ENCODE measurements at regions not wholly inside any gene's neighbourhood (a gene's known extent, or its start where the extent isn't known, plus 50 kb on each side); places are given as distances from the start of the nearest gene placed in this dataset.

DNA sequence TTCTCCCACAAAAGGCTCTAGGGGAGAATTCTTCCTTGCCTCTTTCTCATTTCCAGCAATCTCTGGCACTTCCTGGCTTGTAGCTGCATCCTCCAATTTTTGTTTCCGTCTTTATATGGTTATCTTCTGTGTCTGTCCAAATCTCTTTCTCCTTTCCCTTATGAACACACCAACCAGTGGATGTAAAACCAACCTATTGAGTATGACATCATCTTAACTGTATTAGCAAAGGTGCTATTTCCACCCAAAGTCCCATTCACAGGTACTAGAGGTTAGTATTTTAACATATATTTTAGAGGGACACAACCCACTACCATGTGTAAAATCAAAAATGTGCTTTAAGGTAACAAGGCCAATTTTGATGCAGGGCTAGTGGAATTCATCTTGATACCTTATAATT is 129.0 kb downstream of the RAP2A start:
- Mint-ChIP-seq H3K4me1 (no peaks in the 10 kb centered on the region), H3K27ac (no peak overlapping the region), H3K4me3 (no peak overlapping the region), H3K36me3 (no peaks in the 10 kb centered on the region), H3K27me3 (peaks cover 8% of the 10 kb centered on the region), H3K9me3 (peaks cover 0 to 5% (median 0%) of the 10 kb centered on the region in 7 donors)
- Histone ChIP-seq H3K4me1 (ENCODE audit: control insufficient read depth, insufficient read depth, low read length, poor library complexity, severe bottlenecking) (no peaks in the 10 kb centered on the region), H3K9me3 (ENCODE audit: control insufficient read depth in 2 of 2, low read length in 2 of 2) (no peaks in the 10 kb centered on the region), H3K27me3 (ENCODE audit: control insufficient read depth, insufficient read depth, low read length) (no peaks in the 10 kb centered on the region), H3K4me3 (ENCODE audit: low read depth, low read length) (no peak overlapping the region), H3K27ac (ENCODE audit: insufficient read depth, low read length, poor library complexity, severe bottlenecking) (no peak overlapping the region), H3K36me3 (ENCODE audit: control insufficient read depth, insufficient read depth, low read length) (no peaks in the 10 kb centered on the region)
- DNase-seq (no peak), ATAC-seq (ENCODE audit: low read depth in 2 of 2) (no peak)

DNA sequence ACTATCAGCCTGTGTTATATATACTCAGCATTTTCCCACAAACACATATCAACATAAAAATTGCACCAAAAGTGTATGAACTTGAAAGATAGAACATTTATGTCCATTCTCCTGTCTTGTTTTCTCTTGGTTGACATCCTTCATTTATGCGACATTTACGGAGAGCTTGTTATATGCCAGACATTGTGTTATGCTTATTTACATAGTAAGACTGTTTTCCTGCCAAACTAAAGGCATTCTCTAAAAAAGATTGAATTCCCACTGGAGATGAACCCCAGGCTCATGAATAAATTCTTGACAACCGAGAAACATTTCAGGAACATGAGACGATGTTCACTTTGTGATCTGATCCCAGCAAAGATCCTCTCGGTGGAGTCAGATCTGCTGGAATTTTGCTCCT is 131.0 kb downstream of the RAP2A start:
- Mint-ChIP-seq H3K36me3 (no peaks in the 10 kb centered on the region), H3K4me1 (no peaks in the 10 kb centered on the region), H3K4me3 (no peak overlapping the region), H3K27me3 (peaks cover 15% of the 10 kb centered on the region), H3K27ac (no peak overlapping the region), H3K9me3 (peaks cover 0 to 1% (median 0%) of the 10 kb centered on the region in 7 donors)
- ATAC-seq (ENCODE audit: low read depth in 2 of 2) (no peak), DNase-seq (no peak)
- H3K27me3 ChIP-seq (ENCODE audit: control insufficient read depth, insufficient read depth, low read length) = no peaks in the 10 kb centered on the region
- no peak overlapping the region for H3K27ac ChIP-seq (ENCODE audit: insufficient read depth, low read length, poor library complexity, severe bottlenecking)
- no peak overlapping the region for H3K4me3 ChIP-seq (ENCODE audit: low read depth, low read length)
- H3K4me1 ChIP-seq (ENCODE audit: control insufficient read depth, insufficient read depth, low read length, poor library complexity, severe bottlenecking) = no peaks in the 10 kb centered on the region
- no peaks in the 10 kb centered on the region for H3K36me3 ChIP-seq (ENCODE audit: control insufficient read depth, insufficient read depth, low read length)
- H3K9me3 ChIP-seq (ENCODE audit: control insufficient read depth in 2 of 2, low read length in 2 of 2) = no peaks in the 10 kb centered on the region

DNA sequence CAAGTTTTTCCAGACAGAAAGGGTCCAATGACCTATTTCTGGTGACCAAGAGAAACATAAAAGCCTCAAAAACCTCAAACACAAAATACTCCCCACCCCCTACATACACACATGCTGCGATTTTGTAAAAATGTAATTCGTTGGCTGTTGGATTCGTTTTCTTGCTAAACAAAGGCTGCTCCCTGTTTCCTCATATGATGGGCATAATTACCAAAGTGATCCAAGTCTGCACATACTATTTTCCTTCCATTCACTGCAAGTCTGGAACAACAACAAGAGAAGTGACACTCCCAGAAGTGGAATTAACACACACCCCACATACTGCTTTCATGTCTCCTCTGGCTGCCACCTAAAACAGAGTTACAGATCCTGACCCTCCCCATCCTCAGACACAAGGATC is 131.9 kb downstream of the RAP2A start:
- no peaks in the 10 kb centered on the region for H3K4me1 Mint-ChIP-seq
- DNase-seq = no peak
- H3K9me3 ChIP-seq (ENCODE audit: control insufficient read depth in 2 of 2, low read length in 2 of 2) = no peaks in the 10 kb centered on the region
- H3K27ac Mint-ChIP-seq = no peak overlapping the region
- H3K9me3 Mint-ChIP-seq = peaks cover 0 to 1% (median 0%) of the 10 kb centered on the region in 7 donors
- no peaks in the 10 kb centered on the region for H3K36me3 Mint-ChIP-seq
- no peaks in the 10 kb centered on the region for H3K4me1 ChIP-seq (ENCODE audit: control insufficient read depth, insufficient read depth, low read length, poor library complexity, severe bottlenecking)
- no peak overlapping the region for H3K27ac ChIP-seq (ENCODE audit: insufficient read depth, low read length, poor library complexity, severe bottlenecking)
- no peaks in the 10 kb centered on the region for H3K27me3 ChIP-seq (ENCODE audit: control insufficient read depth, insufficient read depth, low read length)
- peaks cover 17% of the 10 kb centered on the region for H3K27me3 Mint-ChIP-seq
- no peak for ATAC-seq (ENCODE audit: low read depth in 2 of 2)
- H3K4me3 Mint-ChIP-seq = no peak overlapping the region
- no peaks in the 10 kb centered on the region for H3K36me3 ChIP-seq (ENCODE audit: control insufficient read depth, insufficient read depth, low read length)
- H3K4me3 ChIP-seq (ENCODE audit: low read depth, low read length) = no peak overlapping the region

DNA sequence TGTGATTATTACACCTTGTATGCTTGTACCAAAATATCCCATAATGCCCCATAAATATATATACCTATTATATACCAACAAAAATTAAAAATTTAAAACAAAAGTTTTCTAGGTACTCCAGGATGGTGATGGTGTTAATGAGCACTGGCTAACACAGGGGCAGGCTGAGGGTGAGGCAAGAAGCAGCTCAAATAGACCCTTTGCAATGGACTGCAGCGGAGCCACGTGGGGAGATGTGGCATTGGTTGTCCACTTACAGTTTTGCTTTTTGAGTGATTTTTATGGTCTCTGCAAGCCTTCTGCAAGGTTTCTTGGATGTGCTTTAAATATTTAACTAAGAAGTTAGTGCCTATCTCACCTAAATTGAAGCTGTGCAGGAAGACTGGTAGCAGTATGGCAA is 132.9 kb downstream of the RAP2A start:
- Histone ChIP-seq H3K27me3 (ENCODE audit: control insufficient read depth, insufficient read depth, low read length) (no peaks in the 10 kb centered on the region), H3K4me1 (ENCODE audit: control insufficient read depth, insufficient read depth, low read length, poor library complexity, severe bottlenecking) (no peaks in the 10 kb centered on the region), H3K36me3 (ENCODE audit: control insufficient read depth, insufficient read depth, low read length) (no peaks in the 10 kb centered on the region), H3K9me3 (ENCODE audit: control insufficient read depth in 2 of 2, low read length in 2 of 2) (no peaks in the 10 kb centered on the region), H3K27ac (ENCODE audit: insufficient read depth, low read length, poor library complexity, severe bottlenecking) (no peak overlapping the region), H3K4me3 (ENCODE audit: low read depth, low read length) (no peak overlapping the region)
- Mint-ChIP-seq H3K4me1 (no peaks in the 10 kb centered on the region), H3K27me3 (peaks cover 15% of the 10 kb centered on the region), H3K36me3 (no peaks in the 10 kb centered on the region), H3K9me3 (peaks cover 0 to 2% (median 0%) of the 10 kb centered on the region in 7 donors), H3K27ac (no peak overlapping the region), H3K4me3 (no peak overlapping the region)
- no peak for ATAC-seq (ENCODE audit: low read depth in 2 of 2)
- no peak for DNase-seq

DNA sequence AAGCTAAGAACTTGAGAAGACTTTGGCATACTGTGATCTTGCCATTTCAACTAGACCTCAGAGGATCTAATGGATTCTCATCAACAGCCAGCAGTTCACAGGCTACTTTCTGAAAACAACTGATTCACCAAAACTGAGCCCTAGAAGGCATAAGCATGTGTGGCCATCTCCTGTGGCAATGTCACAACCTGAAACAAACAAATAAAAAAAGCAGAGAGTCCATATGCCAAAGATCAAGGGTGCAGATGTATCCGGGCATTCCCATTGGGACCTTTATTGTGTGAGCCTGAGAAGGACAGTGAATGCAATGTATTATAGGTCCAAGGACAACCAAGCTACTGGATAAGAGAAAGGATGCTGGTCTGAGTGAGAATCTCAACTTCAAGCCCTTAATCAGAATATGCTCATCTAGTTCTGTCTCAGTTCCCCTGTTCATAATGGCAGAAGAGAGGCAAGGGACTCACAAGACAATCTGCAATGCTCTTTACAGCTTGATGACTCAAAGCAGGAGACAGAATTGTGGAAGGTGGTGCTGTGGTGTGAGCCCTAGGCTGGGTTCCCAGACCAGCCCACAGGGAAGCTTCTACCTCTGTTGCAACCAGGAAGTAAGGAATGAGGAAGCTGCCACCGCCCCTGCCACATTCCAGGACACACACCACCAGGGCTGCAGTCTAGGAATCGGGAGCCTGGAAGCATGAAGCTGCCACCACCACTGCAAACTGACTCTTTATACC is 133.7 kb downstream of the RAP2A start:
- Mint-ChIP-seq H3K4me1 (no peaks in the 10 kb centered on the region), H3K27me3 (peaks cover 9% of the 10 kb centered on the region), H3K9me3 (peaks cover 0 to 2% (median 0%) of the 10 kb centered on the region in 7 donors), H3K36me3 (no peaks in the 10 kb centered on the region), H3K4me3 (no peak overlapping the region), H3K27ac (no peak overlapping the region)
- DNase-seq (no peak), ATAC-seq (ENCODE audit: low read depth in 2 of 2) (no peak)
- no peak overlapping the region for H3K4me3 ChIP-seq (ENCODE audit: low read depth, low read length)
- H3K9me3 ChIP-seq (ENCODE audit: control insufficient read depth in 2 of 2, low read length in 2 of 2) = no peaks in the 10 kb centered on the region
- no peaks in the 10 kb centered on the region for H3K4me1 ChIP-seq (ENCODE audit: control insufficient read depth, insufficient read depth, low read length, poor library complexity, severe bottlenecking)
- H3K27me3 ChIP-seq (ENCODE audit: control insufficient read depth, insufficient read depth, low read length) = no peaks in the 10 kb centered on the region
- H3K27ac ChIP-seq (ENCODE audit: insufficient read depth, low read length, poor library complexity, severe bottlenecking) = no peak overlapping the region
- H3K36me3 ChIP-seq (ENCODE audit: control insufficient read depth, insufficient read depth, low read length) = no peaks in the 10 kb centered on the region

DNA sequence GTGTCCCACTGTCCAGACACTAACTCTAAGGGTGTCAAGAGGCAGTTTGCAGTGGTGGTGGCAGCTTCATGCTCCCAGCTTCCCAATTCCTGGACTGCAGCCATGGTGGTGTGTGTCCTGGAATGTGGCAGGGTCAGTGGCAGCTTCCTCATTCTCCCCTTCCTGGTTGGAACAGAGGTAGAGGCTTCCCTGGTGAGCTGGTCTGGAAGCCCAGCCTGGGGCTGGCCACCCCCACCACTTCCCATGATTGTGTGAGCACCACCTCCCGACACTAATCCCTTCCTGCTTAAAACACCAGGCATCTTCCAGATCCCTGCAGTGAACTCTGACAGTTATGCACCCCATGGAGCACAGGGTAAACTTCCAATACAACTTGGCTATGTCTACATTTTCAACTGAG is 134.9 kb downstream of the RAP2A start:
- H3K27me3 Mint-ChIP-seq = peaks cover 9% of the 10 kb centered on the region
- Histone ChIP-seq H3K27ac (ENCODE audit: insufficient read depth, low read length, poor library complexity, severe bottlenecking) (no peak overlapping the region), H3K4me1 (ENCODE audit: control insufficient read depth, insufficient read depth, low read length, poor library complexity, severe bottlenecking) (no peaks in the 10 kb centered on the region), H3K9me3 (ENCODE audit: control insufficient read depth in 2 of 2, low read length in 2 of 2) (no peaks in the 10 kb centered on the region), H3K27me3 (ENCODE audit: control insufficient read depth, insufficient read depth, low read length) (no peaks in the 10 kb centered on the region), H3K4me3 (ENCODE audit: low read depth, low read length) (no peak overlapping the region), H3K36me3 (ENCODE audit: control insufficient read depth, insufficient read depth, low read length) (no peaks in the 10 kb centered on the region)
- peaks cover 0 to 2% (median 0%) of the 10 kb centered on the region in 7 donors for H3K9me3 Mint-ChIP-seq
- no peak overlapping the region for H3K4me3 Mint-ChIP-seq
- no peak overlapping the region for H3K27ac Mint-ChIP-seq
- no peaks in the 10 kb centered on the region for H3K36me3 Mint-ChIP-seq
- no peaks in the 10 kb centered on the region for H3K4me1 Mint-ChIP-seq
- no peak for DNase-seq
- no peak for ATAC-seq (ENCODE audit: low read depth in 2 of 2)

DNA sequence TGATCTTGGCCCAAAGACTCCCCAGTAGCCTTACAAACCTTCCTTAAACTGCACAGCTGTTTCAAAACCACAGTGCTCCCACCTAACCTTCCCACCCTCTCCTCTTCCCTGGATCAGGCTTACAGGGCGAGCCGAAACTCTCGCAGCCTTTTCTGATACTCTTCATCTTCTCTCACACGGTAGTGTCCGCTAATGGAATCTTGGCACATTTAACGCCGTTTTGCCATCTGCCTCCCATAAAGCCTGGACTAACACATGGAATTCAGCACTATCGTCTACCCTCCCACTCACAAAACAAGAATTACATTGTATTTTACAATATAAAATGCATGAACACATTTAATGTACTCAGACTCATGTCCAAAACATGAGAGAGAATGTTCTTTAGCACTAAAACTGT is 135.9 kb downstream of the RAP2A start:
- Mint-ChIP-seq H3K4me1 (no peaks in the 10 kb centered on the region), H3K36me3 (no peaks in the 10 kb centered on the region), H3K27ac (no peak overlapping the region), H3K9me3 (peaks cover 0 to 2% (median 0%) of the 10 kb centered on the region in 7 donors), H3K4me3 (no peak overlapping the region), H3K27me3 (peaks cover 9% of the 10 kb centered on the region)
- Histone ChIP-seq H3K36me3 (ENCODE audit: control insufficient read depth, insufficient read depth, low read length) (no peaks in the 10 kb centered on the region), H3K27me3 (ENCODE audit: control insufficient read depth, insufficient read depth, low read length) (no peaks in the 10 kb centered on the region), H3K27ac (ENCODE audit: insufficient read depth, low read length, poor library complexity, severe bottlenecking) (no peak overlapping the region), H3K4me3 (ENCODE audit: low read depth, low read length) (no peak overlapping the region), H3K4me1 (ENCODE audit: control insufficient read depth, insufficient read depth, low read length, poor library complexity, severe bottlenecking) (no peaks in the 10 kb centered on the region), H3K9me3 (ENCODE audit: control insufficient read depth in 2 of 2, low read length in 2 of 2) (no peaks in the 10 kb centered on the region)
- ATAC-seq (ENCODE audit: low read depth in 2 of 2) = no peak
- DNase-seq = no peak

DNA sequence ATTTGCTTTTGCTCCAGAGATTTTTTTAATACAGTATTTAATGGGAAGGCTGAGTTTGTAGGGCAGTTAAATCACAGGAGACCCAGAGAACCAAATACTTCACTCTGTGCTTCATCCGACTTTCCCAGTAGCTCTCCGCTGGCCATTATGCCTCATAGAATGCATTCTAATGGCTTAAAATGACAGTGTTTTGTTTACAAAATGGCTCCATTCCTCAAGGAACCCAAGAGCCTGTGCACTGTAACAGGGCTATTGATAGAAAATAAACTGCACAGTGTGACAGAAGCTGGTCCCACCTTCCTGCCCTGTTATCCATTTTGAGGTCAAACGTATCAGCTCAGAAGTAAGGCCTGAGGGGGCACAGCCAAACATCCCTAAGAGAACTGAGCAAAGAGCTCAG is 136.5 kb downstream of the RAP2A start:
- Mint-ChIP-seq H3K36me3 (no peaks in the 10 kb centered on the region), H3K4me1 (no peaks in the 10 kb centered on the region), H3K27ac (no peak overlapping the region), H3K4me3 (no peak overlapping the region), H3K9me3 (peaks cover 0 to 2% (median 0%) of the 10 kb centered on the region in 7 donors), H3K27me3 (peaks cover 9% of the 10 kb centered on the region)
- Histone ChIP-seq H3K27ac (ENCODE audit: insufficient read depth, low read length, poor library complexity, severe bottlenecking) (no peak overlapping the region), H3K9me3 (ENCODE audit: control insufficient read depth in 2 of 2, low read length in 2 of 2) (no peaks in the 10 kb centered on the region), H3K4me3 (ENCODE audit: low read depth, low read length) (no peak overlapping the region), H3K36me3 (ENCODE audit: control insufficient read depth, insufficient read depth, low read length) (no peaks in the 10 kb centered on the region), H3K4me1 (ENCODE audit: control insufficient read depth, insufficient read depth, low read length, poor library complexity, severe bottlenecking) (no peaks in the 10 kb centered on the region), H3K27me3 (ENCODE audit: control insufficient read depth, insufficient read depth, low read length) (no peaks in the 10 kb centered on the region)
- ATAC-seq (ENCODE audit: low read depth in 2 of 2) (no peak), DNase-seq (no peak)

Measured in CD4-positive, CD25-positive, alpha-beta regulatory T cell (primary cell).